OCI-LY7 (cell line): ENCODE measurements at regions not wholly inside any gene's neighbourhood (a gene's known extent, or its start where the extent isn't known, plus 50 kb on each side); places are given as distances from the start of the nearest gene placed in this dataset.

Source experiments
- BruUV-seq: library from RNA; stranded (reverse); fragments of 400-500 nt; replicated peaks from 2 replicates; lab custom pipeline; 2021; lab: Mats Ljungman, UMichigan
- CTCF ChIA-PET: fragments of 300-600 bp; sonication (Branson Sonifier 250); formaldehyde crosslinking; loops from one replicate; lab custom pipeline; 2022; ENCODE audit warnings: antibody characterized with exemption; ENCODE audit not compliant: unreplicated experiment; lab: Charles Lee
- POLR2A ChIA-PET: fragments of 300-600 bp; sonication (Branson Sonifier 250); formaldehyde crosslinking; loops from one replicate; lab custom pipeline; 2022; ENCODE audit warnings: antibody characterized with exemption; lab: Charles Lee
- DNase-seq: peaks from one replicate; pipeline ENCODE4 v3.0.0-alpha.2; 2015; ENCODE audit warnings: low spot score
- H2AFZ ChIP-seq: fragments of 200-600 bp; sonication (generic), shearing (Covaris generic); 2 replicates; pipeline ENCODE4 v1.6.1; 2014; ENCODE audit warnings: mild to moderate bottlenecking, antibody characterized with exemption, low read length, moderate library complexity
- H3K27ac ChIP-seq: fragments of 200-600 bp; sonication (generic); 2 replicates; pipeline ENCODE4 v1.5.1; 2014; ENCODE audit warnings: mixed run types, low read depth, mild to moderate bottlenecking, moderate library complexity, low read length, inconsistent platforms; ENCODE audit not compliant: poor library complexity, severe bottlenecking
- H3K36me3 ChIP-seq: fragments of 200-600 bp; sonication (generic); 2 replicates; pipeline ENCODE4 v1.6.1; 2014; ENCODE audit warnings: mild to moderate bottlenecking, antibody characterized with exemption, low read length, moderate library complexity, mixed read lengths; ENCODE audit not compliant: insufficient read depth
- H3K4me1 ChIP-seq: fragments of 200-600 bp; sonication (generic); 2 replicates; pipeline ENCODE4 v1.5.1; 2014; ENCODE audit warnings: mild to moderate bottlenecking, low read length; ENCODE audit not compliant: insufficient read depth, poor library complexity, severe bottlenecking
- H3K4me2 ChIP-seq: fragments of 200-600 bp; sonication (generic); 2 replicates; pipeline ENCODE4 v1.6.1; 2014; ENCODE audit warnings: mild to moderate bottlenecking, low read length
- H3K4me3 ChIP-seq: fragments of 200-600 bp; sonication (generic); 2 replicates; pipeline ENCODE4 v1.5.1; 2014; ENCODE audit warnings: mild to moderate bottlenecking, low read depth, low read length; ENCODE audit not compliant: poor library complexity, severe bottlenecking
- H3K79me2 ChIP-seq: fragments of 200-600 bp; sonication (generic); 2 replicates; pipeline ENCODE4 v1.6.1; 2016; ENCODE audit warnings: low read depth, mild to moderate bottlenecking, low read length, moderate library complexity, mixed read lengths; ENCODE audit not compliant: insufficient read depth
- H3K9me2 ChIP-seq: fragments of 200-600 bp; sonication (generic); 2 replicates; pipeline ENCODE4 v1.6.1; 2016; ENCODE audit warnings: mild to moderate bottlenecking, low read length, mixed read lengths; ENCODE audit not compliant: insufficient read depth
- H3K9me3 ChIP-seq: fragments of 200-600 bp; sonication (generic); 2 replicates; pipeline ENCODE4 v1.6.1; 2014; ENCODE audit warnings: mild to moderate bottlenecking, mixed run types, low read length, mixed read lengths
- H4K20me1 ChIP-seq: fragments of 200-600 bp; sonication (generic); 2 replicates; pipeline ENCODE4 v1.6.1; 2014; ENCODE audit warnings: mild to moderate bottlenecking, antibody characterized with exemption, low read length, moderate library complexity, mixed read lengths; ENCODE audit not compliant: insufficient read depth
- CTCF ChIP-seq: fragments of 200-600 bp; sonication (generic); conservative IDR thresholded peaks from 2 replicates; pipeline ENCODE4 v1.5.1; 2014; ENCODE audit warnings: mild to moderate bottlenecking, antibody characterized with exemption, low read length, moderate library complexity, mixed read lengths
- EZH2phosphoT487 ChIP-seq: fragments of 200-600 bp; sonication (generic); IDR thresholded peaks from 2 replicates; pipeline ENCODE4 v1.6.1; 2018; ENCODE audit warnings: low read depth, borderline replicate concordance, mild to moderate bottlenecking, mixed run types, antibody characterized with exemption, low read length, moderate library complexity, mixed read lengths
- intact Hi-C: fragments of 100-400 bp; cut with micrococcal nuclease; formaldehyde crosslinking; loops from one replicate; pipeline ENCODE4 v1.10.0; 2022; ENCODE audit not compliant: unreplicated experiment

DNA sequence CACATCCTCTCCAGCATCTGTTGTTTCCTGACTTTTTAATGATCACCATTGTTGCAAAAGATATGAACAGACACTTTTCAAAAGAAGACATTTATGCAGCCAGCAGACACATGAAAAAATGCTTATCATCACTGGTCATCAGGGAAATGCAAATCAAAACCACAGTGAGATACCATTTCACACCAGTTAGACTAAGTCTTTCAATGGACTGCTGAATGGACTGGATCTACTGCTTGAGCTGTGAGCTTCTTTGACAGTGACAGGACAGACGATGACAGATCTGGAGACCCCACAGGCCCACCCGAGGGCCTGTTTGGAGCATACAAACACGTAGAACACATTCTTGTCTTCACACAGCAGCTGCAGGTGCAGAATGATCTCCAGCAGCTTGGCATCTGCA lies 266.1 kb upstream of the RIOK2 start:
- Histone ChIP-seq H3K9me2 (no peaks in the 10 kb centered on the region), H3K4me1 (no peaks in the 10 kb centered on the region), H3K27ac (no peak overlapping the region), H2AFZ (no peak overlapping the region), H3K4me2 (no peak overlapping the region), H3K9me3 (no peaks in the 10 kb centered on the region), H3K79me2 (no peaks in the 10 kb centered on the region), H3K4me3 (no peak overlapping the region), H3K36me3 (no peaks in the 10 kb centered on the region), H4K20me1 (no peaks in the 10 kb centered on the region)
- DNase-seq: no peak
- TF ChIP-seq CTCF (no peak), EZH2phosphoT487 (no peak)
- POLR2A ChIA-PET: no interaction called here
- intact Hi-C loops: no loop called here
- CTCF ChIA-PET: no interaction called here
- no TSS peak for BruUV-seq

- no peaks in the 10 kb centered on the region for H3K4me1 ChIP-seq
- H3K36me3 ChIP-seq: no peaks in the 10 kb centered on the region
- H3K9me3 ChIP-seq: no peaks in the 10 kb centered on the region
- no peak overlapping the region for H2AFZ ChIP-seq
- no peak for TF ChIP-seq EZH2phosphoT487
- no peak for TF ChIP-seq CTCF
- H3K79me2 ChIP-seq: no peaks in the 10 kb centered on the region
- intact Hi-C loops: no loop called here
- no peaks in the 10 kb centered on the region for H3K9me2 ChIP-seq
- DNase-seq: no peak
- no peak overlapping the region for H3K4me2 ChIP-seq
- ChIA-PET POLR2A (no interaction called here), CTCF (no interaction called here)
- no TSS peak for BruUV-seq
- no peaks in the 10 kb centered on the region for H4K20me1 ChIP-seq
- H3K27ac ChIP-seq: no peak overlapping the region
- no peak overlapping the region for H3K4me3 ChIP-seq
These were observed 269.6 kb upstream of the RIOK2 start for GRCh38 chr5:97452646-97453045.

DNA sequence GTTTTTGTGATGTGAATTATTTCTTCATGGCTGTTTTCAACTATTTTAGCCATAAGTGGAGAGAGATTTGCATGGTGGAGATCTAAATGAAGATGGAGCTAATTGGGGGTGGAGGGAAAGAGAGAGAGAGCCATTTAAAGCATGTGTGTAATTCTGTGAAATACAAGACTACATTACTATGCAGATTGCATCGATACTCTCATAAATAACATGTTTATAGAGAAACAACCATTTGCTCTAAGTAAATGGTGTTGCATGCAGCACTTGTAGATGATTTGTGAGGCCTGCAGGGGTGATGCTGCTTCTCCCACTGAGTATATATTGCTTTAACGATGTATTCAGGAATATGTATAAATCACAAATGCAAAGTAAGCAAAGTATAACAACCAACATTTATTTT lies 270.2 kb upstream of the RIOK2 start:
- Histone ChIP-seq H3K4me3 (no peak overlapping the region), H4K20me1 (no peaks in the 10 kb centered on the region), H3K4me1 (no peaks in the 10 kb centered on the region), H3K9me2 (no peaks in the 10 kb centered on the region), H2AFZ (no peak overlapping the region), H3K9me3 (no peaks in the 10 kb centered on the region), H3K27ac (no peak overlapping the region), H3K79me2 (no peaks in the 10 kb centered on the region), H3K4me2 (no peak overlapping the region), H3K36me3 (no peaks in the 10 kb centered on the region)
- no TSS peak for BruUV-seq
- intact Hi-C loops: no loop called here
- POLR2A ChIA-PET: no interaction called here
- TF ChIP-seq CTCF (no peak), EZH2phosphoT487 (no peak)
- DNase-seq: no peak
- CTCF ChIA-PET: no interaction called here
